Fibroblast of mammary gland (primary cell): ENCODE measurements at regions not wholly inside any gene's neighbourhood (a gene's known extent, or its start where the extent isn't known, plus 50 kb on each side); places are given as distances from the start of the nearest gene placed in this dataset.

Source experiments
- DNase-seq: peaks from one replicate; pipeline ENCODE4 v3.0.0-alpha.2; 2010; ENCODE audit warnings: low read depth
- H3K4me3 ChIP-seq: 2 replicates; pipeline ENCODE4 v1.5.1; 2011; ENCODE audit warnings: low read depth, mild to moderate bottlenecking, low read length, moderate library complexity; ENCODE audit not compliant: control insufficient read depth
- TF ChIP-seq, protein P1 (sequence below): conservative IDR thresholded peaks from 2 replicates; pipeline ENCODE4 v1.5.1; 2011; ENCODE audit warnings: low read depth, low read length, inconsistent platforms; ENCODE audit not compliant: control insufficient read depth, insufficient read depth

DNA sequence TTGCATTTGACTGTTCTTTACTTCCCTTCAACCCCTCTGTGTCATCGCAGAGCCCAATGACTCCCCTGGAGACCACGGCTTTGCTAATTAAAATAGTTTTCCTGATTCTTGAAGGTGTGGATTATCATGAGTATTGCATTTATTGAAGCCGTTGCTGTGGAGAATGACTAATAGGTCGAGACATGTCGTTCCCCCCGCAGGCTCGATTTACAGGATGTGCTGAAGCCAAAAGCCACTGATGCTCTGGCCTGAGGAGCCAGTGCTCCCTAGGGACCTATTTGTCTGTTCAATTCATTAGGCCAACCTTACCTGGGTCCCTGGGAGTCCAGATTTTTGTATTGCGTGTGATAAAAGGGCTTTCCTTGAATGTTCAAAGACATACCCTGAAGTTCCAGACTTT is 102.3 kb downstream of the NPTX2 start:
- H3K4me3 ChIP-seq, result no peak overlapping the region
- TF ChIP-seq, protein P1, sequence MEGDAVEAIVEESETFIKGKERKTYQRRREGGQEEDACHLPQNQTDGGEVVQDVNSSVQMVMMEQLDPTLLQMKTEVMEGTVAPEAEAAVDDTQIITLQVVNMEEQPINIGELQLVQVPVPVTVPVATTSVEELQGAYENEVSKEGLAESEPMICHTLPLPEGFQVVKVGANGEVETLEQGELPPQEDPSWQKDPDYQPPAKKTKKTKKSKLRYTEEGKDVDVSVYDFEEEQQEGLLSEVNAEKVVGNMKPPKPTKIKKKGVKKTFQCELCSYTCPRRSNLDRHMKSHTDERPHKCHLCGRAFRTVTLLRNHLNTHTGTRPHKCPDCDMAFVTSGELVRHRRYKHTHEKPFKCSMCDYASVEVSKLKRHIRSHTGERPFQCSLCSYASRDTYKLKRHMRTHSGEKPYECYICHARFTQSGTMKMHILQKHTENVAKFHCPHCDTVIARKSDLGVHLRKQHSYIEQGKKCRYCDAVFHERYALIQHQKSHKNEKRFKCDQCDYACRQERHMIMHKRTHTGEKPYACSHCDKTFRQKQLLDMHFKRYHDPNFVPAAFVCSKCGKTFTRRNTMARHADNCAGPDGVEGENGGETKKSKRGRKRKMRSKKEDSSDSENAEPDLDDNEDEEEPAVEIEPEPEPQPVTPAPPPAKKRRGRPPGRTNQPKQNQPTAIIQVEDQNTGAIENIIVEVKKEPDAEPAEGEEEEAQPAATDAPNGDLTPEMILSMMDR, result no peak
- no peak for DNase-seq

DNA sequence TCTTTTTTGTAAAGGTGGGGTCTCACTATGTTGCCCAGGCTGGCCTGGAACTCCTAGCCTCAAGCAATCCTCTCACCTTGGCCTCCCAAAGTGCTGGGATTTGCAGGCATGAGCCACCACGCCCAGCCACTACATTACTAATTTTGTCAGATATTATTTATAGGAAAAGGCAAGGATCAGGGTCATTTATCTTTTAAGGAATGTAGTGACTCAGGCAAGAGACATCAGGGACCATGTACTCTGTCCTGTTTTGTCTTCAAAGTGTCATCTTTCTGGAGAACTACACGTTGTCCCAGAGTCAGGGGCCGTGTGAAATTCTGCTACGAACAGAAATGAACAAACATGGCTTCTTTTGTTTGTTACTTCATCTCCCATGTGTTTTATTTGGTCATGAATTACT is 105.3 kb downstream of the NPTX2 start:
- H3K4me3 ChIP-seq, result no peak overlapping the region
- TF ChIP-seq, protein P1, result no peak
- DNase-seq, result no peak

GRCh38 chr7:98724591-98724990 is 107.5 kb downstream of the NPTX2 start:
- TF ChIP-seq, protein P1, result no peak
- no peak overlapping the region for H3K4me3 ChIP-seq
- DNase-seq, result peak; percentile 8

- H3K4me3 ChIP-seq, result no peak overlapping the region
- TF ChIP-seq, protein P1, result no peak
- DNase-seq, result no peak
Observed at GRCh38 chr7:98727146-98727709, 110.1 kb downstream of the NPTX2 start.

GRCh38 chr7:98728555-98728954 is 111.5 kb downstream of the NPTX2 start:
- H3K4me3 ChIP-seq, result no peak overlapping the region
- no peak for DNase-seq
- TF ChIP-seq, protein P1, result no peak

- DNase-seq, result no peak
- no peak overlapping the region for H3K4me3 ChIP-seq
- TF ChIP-seq, protein P1, result no peak
Observed at GRCh38 chr7:98729121-98729520, 112.0 kb downstream of the NPTX2 start.

DNA sequence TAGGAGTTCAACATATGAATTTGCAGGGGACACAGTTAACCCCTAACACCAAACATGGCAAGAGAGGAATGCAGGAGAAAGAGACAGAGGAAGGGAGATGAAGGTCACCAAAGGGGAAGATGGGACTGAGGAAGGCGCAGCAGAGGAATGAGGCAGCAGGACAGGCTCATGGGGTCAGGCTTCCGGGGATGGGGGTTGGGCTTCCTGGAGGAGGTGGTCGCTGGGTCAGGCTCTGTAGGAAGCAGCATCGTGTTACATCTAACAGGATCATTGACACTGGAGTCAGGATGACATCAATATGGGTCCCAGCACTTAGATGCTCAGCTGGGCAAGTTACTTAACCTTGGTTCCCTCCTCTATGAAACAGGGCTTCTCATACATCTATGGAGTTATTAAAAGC is 113.2 kb downstream of the NPTX2 start:
- no peak overlapping the region for H3K4me3 ChIP-seq
- DNase-seq, result no peak
- TF ChIP-seq, protein P1, result no peak
